IMR-90 (cell line): ENCODE measurements at regions not wholly inside any gene's neighbourhood (a gene's known extent, or its start where the extent isn't known, plus 50 kb on each side); places are given as distances from the start of the nearest gene placed in this dataset.

Source experiments
- FOS ChIP-seq: fragments of 150-350 bp; IDR thresholded peaks from 2 replicates; pipeline ENCODE4 v1.6.1; 2016; ENCODE audit warnings: low read depth, low read length
- RCOR1 ChIP-seq: IDR thresholded peaks from 2 replicates; pipeline ENCODE4 v1.6.1; 2012; ENCODE audit warnings: mild to moderate bottlenecking, low read length, improper control_type of control experiment; ENCODE audit not compliant: insufficient replicate concordance
- TF ChIP-seq, protein P1 (sequence below): conservative IDR thresholded peaks from 2 replicates; pipeline ENCODE4 v1.5.1; 2012; ENCODE audit warnings: mild to moderate bottlenecking, low read depth, low read length, improper control_type of control experiment

DNA sequence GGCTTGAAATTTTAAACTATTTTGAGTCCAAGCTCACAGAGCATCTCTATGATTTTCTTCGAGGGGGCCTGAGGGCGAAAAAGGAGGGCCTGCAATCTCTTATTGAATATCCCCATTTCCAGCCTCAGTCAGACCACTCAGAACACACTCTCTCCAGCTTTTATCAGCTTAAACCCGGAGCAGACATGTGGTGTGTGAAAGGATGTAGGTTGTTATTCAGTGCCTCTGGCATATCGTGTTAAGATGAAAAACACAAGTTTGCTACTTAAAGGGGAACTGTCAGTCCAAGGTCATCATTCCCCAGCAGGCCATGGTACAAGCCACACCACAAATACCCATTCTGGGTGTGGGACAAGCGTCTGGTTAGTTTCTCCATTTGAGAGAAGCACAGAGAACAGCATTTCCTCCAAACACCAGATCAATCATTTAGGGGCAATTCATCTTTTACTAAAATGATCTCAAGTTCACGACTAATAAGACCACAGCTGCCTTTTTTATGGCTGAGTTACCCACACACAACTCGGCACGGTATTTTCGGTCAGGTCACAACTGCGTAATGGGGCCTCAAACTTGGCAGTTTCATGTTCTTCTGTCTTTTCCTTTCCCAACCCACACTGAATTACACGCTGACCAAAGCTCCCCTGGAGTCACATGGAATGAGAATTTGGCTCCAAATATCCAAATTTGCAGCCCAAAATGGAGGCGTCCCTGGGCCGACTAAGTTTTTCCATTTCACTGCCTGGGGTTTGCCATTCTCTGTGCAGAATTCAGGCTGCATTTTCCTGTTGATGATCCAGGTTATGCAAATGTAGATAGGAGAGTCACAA is 188.4 kb downstream of the SEM1 start:
- TF ChIP-seq, protein P1, sequence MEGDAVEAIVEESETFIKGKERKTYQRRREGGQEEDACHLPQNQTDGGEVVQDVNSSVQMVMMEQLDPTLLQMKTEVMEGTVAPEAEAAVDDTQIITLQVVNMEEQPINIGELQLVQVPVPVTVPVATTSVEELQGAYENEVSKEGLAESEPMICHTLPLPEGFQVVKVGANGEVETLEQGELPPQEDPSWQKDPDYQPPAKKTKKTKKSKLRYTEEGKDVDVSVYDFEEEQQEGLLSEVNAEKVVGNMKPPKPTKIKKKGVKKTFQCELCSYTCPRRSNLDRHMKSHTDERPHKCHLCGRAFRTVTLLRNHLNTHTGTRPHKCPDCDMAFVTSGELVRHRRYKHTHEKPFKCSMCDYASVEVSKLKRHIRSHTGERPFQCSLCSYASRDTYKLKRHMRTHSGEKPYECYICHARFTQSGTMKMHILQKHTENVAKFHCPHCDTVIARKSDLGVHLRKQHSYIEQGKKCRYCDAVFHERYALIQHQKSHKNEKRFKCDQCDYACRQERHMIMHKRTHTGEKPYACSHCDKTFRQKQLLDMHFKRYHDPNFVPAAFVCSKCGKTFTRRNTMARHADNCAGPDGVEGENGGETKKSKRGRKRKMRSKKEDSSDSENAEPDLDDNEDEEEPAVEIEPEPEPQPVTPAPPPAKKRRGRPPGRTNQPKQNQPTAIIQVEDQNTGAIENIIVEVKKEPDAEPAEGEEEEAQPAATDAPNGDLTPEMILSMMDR: no peak
- TF ChIP-seq FOS (no peak), RCOR1 (no peak)
